HG03066 (cell line): ENCODE measurements at regions not wholly inside any gene's neighbourhood (a gene's known extent, or its start where the extent isn't known, plus 50 kb on each side); places are given as distances from the start of the nearest gene placed in this dataset.
"Not testable (repeated sequence)": the region's sequence is repeated elsewhere in the genome, so short reads cannot be mapped to it uniquely, and the experiment has no call there.

Source experiments
- ATAC-seq: cut with Tn5 transposase; IDR thresholded peaks from one replicate; pipeline ENCODE4 v1.9.1; 2021; ENCODE audit warnings: low read depth; ENCODE audit not compliant: unreplicated experiment

DNA sequence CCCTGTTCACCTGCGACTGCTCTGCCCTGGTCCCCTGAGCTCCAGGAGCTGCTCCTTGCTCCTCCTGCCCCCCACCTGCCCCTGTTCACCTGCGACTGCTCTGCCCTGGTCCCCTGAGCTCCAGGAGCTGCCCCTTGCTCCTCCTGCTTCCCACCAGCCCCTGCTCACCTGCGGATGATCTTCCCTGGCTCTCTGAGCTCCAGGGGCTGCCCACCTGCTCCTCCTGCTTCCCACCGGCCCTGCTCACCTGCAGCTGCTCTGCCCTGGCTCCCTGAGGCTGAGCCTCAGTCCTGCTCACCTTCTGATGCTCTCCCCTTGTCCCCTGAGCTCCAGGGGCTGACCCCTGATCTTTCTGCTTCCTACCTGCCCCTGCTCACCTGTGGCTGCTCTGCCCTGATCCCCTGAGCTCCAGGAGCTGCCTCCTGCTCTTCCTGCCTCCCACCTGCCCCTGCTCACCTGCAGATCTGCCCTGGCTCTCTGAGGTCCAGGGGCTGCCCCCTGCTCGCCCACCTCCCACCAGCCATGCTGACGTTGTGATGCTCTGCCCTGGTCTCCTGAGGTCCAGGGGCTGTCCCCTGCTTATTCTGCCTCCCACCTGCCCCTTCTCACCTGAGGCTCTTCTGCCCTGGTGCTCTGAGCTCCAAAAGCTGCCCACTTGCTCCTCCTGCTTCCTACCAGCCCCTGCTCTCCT is 219.2 kb downstream of the TMEM121 start:
- no peak for ATAC-seq

DNA sequence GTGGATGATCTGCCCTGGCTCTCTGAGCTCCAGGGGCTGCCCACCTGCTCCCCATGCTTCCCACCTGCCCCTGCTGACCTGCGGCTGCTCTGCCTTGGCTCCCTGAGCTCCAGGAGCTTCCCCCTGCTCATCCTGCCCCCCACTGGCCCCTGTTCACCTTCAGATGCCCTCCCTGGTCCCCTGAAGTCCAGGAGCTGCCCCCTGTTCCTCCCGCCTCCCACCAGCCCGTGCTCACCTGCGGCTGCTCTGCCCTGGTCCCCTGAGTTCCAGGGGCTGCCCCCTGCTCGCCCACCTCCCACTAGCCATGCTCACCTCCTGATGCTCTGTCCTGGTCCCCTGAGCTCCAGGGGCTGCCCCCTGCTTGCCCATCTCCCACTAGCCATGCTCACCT is 219.7 kb downstream of the TMEM121 start:
- no peak for ATAC-seq

DNA sequence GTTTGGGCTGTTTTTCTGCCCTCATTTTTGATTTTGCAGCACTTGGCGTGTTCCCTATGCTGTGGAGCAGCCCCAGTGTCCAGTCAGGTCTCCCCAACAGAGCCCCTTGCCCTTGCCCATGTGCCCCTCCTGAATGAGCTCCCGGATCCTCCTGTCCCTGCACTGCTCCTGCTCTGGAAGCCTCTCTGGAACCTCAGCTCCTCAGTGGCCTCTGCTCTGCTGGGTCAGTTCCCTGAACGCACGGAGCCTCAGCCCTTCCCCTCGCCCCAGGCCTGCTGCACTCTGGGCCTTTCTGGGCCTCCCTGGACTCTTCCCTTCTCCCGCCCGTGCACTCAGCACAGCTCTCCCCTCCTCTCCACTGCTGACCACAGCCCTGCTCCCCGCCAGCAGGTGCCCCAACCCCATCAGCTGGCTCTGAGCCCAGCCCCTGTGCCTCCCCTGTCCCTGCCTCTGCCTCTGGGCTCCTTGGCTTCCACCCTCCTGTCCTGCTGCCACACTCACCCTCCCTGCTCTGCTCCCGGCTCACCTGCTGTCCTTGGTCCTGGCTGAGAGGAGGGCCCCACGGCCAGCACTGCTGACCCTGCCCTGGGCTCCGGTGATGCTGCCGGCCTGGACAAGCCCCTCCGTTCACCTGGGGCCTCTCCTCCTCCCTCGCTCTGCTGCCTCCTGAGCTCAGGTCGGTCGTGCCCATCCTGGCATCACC is 220.6 kb downstream of the TMEM121 start:
- not testable (repeated sequence) for ATAC-seq

DNA sequence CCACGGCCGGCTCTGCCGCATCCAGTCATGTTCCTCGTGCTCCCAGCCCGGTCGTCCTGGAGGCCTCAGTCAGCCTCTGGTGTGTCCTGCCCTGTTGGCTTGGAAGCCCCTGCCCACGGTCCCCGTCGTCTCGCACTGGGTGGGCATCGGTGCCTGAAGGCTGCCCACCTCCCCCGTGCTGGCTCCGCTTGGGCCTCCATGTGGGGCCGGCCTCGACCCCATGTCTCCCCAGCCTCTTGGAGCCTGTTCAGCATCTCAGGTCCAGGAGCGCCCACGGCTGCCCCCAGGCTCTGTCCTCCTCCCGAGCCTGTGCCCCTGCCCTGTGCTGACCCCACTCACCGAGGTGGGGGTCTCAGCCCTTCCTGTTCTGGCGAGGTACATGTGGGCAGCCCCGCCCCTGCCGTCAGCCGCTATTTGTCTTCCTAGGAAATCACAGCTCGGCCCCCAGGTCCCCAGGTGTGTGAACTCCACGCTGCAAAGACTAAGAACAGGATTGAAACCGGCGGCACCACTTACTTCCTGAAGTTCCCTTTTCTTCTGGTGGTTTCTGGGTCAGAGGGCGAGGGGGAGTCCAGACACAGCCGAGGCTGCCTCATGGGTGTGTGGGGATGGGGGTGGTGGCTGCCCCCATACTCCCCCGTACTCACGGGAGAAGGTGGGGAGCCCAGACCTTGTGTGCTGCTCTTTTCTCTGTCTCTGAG is 221.3 kb downstream of the TMEM121 start:
- ATAC-seq = not testable (repeated sequence)

DNA sequence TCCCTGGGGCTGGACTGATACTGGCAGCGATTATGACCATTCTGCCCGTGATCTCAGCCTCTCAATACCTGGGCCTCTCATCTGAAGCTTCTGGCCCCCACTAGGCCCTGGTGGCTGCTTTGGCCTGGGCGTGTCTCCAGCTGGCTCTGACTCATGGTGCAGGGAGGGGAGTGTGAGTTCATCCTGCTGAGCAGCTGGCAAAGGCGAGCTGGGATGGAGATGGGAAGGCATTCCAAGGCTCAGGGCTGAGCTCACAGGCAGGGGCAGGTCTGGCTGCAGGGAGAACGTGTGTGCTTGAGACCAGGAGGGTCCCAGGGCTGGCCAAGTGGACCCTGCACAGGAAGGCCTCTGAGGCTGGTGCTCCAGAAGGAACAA is 221.8 kb downstream of the TMEM121 start:
- ATAC-seq = no peak

DNA sequence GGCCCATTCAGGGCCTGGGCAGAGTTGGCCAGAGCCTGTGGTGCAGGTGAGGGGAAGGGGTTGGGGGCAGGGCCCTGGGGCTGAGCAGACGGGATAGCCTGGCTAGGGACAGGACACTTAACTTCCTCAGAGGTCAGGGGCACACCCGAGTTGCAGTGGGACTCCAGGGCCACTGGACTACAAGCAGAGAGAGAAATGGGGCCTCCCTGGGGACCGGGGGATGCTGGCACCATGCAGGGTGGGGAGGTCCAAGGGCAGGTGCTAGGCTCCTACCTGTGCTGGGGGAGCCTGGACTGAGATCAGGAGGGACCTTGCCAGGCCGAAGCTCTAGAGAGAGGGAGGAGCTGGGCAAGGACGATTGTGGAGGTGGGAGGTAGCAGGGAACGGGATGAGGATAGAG is 222.3 kb downstream of the TMEM121 start:
- not testable (repeated sequence) for ATAC-seq

DNA sequence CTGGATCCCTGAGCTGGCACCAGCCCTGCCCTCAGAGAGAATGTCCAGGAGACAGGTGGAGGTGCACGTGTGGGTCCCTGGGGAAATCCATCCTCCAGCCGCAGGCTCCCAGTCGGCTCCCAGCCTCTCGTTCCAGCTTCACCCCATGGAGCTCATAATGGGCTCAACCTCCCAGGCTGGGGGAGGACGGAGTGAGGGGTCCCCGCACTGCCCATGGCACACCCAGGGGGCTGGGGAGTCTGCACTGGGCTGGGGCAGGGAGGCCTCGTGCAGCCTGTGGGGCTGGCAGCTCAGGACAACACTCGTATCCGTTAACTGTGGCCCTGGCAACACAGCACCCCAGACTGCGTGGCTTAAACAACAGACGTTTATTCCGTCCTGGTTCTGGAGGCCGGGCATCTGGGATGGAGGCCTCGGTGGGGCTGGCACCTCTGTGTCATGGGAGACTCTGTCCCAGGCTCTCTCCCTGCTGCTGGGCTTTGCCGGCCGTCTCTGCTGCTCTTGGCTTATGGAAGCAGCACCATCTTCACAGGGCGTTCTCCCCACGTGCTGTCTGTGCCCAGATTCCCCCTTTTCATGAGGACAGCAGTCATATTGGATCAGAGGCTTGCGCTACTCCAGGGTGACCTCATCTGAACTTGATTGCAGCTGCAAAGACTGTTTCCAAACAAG is 223.6 kb downstream of the TMEM121 start:
- not testable (repeated sequence) for ATAC-seq

DNA sequence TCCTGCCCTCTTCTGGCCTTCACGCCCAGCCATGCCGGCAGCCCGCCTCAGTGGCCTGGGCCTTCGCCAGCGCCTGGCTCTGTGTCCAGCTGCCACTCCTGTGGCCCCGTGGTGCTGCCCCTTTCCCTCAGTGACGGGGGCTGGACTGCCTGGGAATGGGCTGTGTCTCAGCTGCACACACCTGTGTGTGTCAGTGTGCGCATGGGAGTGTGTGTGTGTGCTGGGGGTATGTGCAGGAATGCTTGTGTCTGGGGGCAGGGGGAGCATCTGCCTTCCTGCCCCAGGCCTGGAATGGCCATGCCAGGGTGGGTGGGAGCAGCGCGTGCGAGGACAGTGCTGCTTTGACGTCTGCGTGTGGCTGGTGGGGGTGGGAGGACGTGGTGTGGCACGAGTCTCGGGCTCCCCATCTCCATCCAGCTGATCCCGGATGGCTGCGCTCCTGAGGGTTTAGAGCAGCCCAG is 224.9 kb downstream of the TMEM121 start:
- not testable (repeated sequence) for ATAC-seq

DNA sequence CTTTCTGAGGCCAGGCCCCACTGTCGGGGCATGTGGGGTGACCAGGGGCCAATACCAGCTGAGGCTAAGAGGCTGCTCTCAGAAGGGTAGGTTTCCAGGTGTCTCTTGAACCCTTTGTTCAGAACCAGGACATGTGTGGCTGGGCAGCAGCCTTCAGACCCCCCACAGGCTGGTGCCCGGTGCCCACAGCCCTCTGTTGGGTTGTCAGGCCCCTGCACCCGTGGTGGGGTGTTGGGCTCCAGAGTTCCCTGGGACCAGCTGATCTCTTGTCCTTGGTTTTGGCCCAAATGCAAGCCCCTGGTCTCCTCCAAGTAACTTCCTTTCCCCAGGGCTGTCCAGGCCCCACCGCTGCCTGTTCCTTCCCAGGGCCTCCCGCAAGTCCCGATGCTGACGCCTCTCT is 226.0 kb downstream of the TMEM121 start:
- ATAC-seq = not testable (repeated sequence)

DNA sequence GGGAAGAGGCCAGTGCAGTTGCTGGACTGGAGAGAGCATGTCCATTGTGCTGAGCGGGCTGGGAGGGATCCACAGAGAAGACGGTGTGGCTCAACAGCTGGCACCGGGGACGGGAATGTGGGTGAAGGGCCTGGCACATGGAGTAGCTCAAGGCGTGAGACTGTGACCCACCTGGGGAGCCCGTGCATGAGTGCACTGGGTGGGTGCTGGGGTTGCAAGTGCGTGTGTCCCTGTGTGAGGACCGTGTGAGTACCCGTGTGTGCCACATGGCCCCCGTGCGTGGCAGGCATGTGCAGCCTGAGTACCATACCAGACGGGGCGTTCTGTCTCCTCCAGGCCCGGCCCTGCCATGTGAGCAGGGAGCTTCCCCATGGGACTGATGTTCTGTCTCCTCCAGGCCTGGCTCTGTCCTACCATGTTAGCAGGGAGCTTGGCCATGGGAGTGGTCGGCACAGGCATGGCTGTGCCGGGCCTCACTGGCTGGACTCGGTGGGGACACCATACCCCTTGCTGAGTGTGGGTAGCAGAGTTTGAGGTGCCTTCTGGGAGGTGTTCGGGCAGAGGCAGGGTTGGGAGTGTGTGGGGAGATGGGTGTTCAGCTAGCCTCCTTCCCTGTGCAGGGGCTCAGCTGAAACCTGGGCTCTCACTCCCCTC is 234.4 kb downstream of the TMEM121 start:
- no peak for ATAC-seq

DNA sequence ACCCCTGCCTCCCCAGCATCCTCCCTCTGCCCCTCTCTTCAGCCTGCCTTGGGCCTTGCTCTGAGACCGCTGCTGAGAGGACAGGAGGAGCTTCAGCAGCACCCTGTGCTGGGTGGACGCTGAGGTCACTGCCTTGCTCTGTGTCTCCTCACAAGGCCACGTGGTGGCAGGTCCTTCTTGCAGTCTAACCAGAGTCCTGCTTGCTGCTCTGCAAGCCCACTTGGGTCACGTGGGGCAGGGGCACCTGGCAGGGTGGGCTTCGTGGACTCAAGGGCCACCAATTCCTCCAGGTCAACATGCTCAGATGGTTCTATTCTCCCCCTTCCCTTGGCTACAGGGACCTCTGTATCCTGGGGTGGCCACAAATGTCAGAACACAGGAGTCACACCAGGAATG is 235.0 kb downstream of the TMEM121 start:
- ATAC-seq = not testable (repeated sequence)

DNA sequence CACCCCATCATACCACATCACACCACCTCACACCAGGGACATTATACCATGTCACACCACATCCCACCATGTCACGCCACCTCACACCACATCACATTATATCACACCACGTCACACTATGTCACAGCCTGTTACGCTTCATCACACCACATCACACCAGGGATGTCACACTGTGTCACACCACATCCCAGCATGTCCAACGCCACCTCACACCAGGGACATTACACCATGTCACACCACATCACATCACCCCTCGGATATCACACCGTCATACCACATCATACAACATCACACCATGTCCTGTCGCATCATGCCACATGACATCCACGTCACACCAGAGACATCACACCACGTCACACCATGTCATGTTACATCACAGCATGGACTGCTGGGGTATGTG is 235.5 kb downstream of the TMEM121 start:
- no peak for ATAC-seq

DNA sequence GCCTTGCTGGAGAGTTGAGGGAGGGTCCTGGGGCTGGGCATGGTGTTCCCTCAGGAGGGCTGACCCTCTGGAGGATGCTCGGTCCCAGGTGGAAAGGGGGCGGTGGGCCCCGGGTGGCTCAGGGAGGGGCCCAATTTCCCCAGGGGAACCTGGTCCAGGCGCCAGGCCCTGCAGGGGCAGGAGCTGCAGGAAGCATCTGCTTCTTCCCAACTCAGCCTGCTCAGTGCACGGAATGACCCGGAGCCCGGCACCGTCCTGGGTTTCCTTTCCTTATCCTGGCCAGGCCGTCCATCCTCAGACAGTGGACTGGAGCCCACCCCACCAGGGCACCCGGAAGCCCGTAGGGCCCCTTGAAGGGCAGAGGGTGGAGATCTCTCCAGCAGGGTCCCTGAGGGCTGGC is 235.9 kb downstream of the TMEM121 start:
- not testable (repeated sequence) for ATAC-seq

DNA sequence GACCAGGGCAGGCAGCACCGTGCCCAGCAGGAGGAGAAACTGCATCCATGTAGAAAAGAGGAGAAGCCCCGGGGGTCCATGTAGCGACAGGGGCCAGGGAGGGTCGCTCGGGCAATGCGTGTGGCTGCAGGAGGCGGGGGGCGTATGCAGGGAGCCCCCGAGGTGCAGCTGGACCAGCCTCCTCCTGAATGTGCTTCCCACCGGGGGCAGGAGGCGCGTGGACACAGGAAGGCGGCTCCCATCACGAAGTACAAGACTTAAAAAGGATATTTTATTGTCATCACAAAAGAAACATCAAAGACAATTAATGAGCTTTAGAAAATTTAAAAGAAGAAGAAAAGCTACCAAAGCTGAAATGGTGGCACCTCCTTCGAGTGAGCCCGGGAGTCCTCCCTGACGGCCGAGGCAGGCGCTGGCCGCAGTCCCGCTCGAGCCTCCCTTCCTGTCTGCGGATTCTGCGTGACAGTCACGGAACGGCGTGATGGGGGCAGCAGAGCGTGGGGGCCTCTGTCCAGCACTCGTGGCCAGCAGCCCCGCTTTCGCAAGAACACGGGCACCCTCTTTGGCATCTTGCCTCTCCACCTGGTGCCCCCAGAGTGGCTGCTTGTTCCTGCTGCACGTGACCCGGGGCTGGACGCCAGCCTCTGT is 238.0 kb downstream of the TMEM121 start:
- ATAC-seq = not testable (repeated sequence)

DNA sequence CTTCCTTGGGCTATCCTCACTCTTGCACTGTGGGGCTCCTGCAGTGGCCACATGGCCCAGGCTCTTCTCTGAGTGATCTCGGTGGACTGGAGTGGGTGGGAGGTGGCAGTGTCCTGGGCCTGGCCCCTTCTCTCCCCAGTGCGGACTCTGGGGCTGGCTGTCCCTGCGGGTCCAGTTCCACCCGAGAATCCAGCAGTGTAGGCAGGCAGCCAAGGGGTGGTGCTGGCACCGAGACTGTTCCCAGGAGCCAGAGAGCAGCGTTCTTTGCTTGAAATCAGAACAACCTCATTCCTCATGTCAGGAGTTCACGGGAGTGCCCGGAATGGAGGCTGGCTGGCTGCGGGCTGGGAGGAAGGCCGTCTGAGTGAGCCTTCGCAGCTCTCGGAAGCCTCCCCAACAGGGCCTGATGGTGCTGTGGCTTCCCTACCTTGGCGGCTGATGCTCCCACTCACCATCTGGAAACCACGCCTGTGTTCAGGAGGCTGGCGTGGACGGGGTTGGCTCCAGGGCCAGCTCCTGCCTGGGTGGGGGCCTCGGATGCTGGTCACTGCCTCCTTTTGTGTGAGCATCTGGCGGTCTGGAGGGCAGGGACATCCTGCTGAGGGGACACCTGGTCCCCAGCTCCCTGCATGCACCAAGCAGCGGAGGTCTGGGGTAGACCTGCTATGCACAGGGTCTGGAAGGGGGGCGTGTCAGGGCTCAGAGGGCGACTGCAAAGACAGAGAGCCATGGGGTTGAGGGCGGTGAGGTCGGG is 238.9 kb downstream of the TMEM121 start:
- ATAC-seq = not testable (repeated sequence)

DNA sequence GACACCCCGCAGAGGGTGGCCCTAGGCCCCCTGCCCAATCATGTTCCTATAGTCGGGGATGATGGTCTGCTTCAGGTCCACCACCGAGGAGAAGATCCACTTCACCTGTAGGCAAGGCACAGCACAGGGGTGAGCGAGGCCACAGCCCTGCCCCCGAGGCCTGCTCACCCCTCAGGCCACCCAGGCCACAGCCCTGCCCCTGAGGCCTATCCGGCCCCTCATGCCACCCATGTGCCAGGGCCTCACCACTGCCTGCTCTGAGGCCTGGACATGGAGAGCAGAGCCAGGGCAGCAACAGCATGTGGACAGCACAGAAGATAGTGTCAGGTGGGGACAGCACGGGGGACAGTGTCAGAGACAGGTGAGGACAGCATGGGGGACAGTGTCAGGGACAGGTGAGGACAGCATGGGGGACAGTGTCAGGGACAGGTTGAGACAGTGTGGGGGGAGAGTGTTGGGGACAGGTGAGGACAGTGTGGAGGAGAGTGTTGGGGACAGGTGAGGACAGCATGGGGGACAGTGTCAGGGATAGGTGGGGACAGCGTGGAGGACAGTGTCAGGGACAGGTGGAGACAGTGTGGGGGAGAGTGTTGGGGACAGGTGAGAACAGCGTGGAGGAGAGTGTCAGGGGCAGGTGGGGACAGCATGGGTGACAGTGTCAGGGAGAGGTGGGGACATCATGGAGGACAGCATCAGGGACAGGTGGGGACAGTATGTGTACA is 239.7 kb downstream of the TMEM121 start:
- no peak for ATAC-seq

DNA sequence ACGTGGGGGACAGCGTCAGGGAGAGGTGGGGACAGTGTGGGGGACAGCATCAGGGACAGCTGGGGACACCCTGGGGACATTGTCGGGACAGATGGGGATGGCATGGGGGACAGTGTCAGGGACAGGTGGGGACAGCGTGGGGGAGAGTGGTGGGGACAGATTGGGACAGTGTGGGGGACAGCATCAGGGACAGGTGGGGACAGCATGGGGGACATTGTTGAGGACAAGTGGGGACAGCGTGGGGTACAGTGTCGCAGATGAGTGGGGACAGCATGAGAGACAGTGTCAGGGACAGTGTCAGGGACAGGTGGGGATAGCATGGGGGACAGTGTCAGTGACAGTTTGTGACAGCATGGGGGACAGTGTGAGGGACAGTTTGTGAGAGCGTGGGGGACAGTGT is 240.9 kb downstream of the TMEM121 start:
- ATAC-seq = no peak

DNA sequence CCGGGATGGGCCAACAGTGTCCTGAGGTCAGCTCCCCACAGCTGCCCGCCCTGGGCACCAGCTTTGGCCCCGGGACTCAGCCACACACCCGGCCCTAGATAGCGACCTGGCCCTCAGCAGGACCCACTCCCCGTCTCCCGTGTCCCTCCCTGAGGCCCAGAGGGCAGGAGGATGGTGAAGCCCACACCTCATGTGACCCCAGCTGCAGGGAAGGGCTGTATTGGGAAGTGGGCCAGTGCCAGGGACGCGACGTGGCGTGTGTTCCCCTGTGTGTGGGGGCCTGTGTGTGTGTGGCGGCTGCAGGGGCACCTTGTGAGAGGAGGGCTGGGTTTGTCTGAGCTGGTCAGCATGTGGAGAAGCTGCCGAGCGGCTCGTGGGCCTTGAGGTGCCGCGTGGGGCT is 241.7 kb downstream of the TMEM121 start:
- not testable (repeated sequence) for ATAC-seq
